HUDEP-2 (cell line): ENCODE measurements at regions not wholly inside any gene's neighbourhood (a gene's known extent, or its start where the extent isn't known, plus 50 kb on each side); places are given as distances from the start of the nearest gene placed in this dataset.
"Not testable (repeated sequence)": the region's sequence is repeated elsewhere in the genome, so short reads cannot be mapped to it uniquely, and the experiment has no call there.

ENCODE experiments used
- DNase-seq, 76 experiments: peaks; one replicate each; lab custom pipeline; 2025; ENCODE audit not compliant: unreplicated experiment in 76 of 76; lab: John Stamatoyannopoulos, UW

DNA sequence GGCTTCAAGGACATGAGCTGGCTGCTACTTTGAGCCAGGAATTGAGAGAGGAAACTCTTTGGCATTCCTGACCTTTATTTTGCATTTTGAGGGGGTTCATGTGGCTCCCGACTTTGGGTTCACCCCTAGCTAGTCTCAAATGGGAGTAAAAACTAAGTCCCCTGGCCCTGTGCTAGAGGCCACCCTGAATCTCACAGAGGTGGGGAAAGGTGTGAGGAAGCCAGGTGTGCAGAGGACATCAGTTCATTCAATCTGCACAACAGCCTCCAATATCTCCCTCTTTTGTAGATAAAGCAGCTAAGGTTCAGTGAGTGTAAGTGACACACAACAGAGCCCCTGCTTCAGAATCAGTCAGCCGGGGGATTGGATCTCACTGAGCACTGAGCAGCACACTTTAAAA lies 325.7 kb downstream of the DCDC2C start:
- DNase-seq = no peak

DNA sequence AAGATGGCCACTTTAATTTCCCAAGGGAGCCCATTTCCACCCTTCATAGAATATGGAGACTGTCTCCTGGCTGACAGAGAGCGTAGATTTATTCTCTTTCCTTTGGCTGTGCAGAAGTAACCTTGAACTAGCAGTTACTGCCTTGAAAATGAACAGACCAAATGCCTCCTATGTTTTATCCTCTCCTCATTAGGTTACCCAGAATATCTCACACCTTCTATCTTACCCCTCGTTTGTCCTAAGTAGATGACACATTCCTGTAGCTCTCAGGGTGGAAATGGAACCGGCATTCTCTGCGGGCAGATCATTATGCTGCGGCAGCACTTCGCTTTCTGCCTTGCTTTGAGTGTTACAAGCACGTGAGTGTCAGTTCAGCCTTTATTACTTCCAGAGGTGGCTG lies 336.5 kb downstream of the DCDC2C start:
- no peak for DNase-seq

DNA sequence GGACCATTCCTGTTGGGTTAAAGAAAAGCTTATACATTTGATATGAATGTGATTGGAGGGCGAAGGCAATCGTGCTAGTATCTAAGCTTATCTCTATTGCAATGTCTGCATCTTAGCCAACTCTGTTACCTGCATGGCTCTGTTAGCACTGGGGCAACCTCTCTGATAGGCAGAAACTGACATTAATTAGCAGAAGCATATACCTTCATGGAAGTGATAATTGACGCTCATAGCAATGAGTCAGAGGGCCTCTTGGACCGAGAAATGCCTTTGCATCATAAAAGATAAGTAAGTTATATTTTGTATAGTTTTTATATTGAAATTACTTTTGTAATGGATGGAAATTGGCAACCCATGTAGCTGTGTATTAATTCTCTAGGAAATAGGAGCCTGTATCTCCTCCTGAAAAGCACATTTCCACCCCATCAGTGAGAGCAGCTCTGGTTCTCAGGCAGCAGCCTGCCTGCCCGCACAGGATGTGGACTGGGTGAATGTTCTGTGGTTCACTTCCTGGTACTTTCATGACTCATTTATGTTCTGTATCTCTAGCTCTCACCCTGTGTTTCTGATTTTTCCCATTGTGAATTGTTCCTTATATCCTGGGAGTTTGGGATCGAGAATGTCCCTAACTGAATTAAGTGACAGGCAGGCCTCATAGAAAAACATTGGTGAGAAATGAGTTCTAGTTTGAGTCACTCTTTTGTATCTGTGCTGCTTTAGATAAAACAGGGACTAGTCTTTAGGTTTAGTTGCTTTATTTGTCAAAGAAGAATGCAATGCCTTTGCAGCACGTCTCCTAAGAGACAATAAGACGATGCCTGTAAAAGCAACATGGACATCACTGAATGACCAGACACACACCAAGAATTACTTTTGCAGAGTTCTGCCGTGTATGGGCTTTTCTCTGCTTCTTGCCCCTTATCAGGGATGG lies 344.9 kb downstream of the DCDC2C start:
- no peak for DNase-seq

DNA sequence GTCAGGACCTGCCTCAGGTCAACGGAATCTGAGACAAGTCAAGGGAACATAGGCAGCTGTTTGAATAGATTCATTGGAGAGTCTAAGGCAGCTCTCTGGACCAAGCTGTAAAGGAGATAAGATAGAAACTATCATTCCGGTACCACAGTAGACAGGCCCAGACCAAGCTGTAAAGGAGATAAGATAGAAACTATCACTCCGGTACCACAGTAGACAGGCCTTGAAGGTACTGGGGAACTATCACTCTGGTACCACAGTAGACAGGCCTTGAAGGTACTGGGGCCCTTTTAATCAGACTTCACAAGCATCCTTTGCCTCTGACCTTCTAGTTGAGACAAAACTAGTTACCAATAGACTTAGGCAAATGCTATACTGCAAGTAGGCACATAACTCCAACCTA lies 346.1 kb downstream of the DCDC2C start:
- no peak for DNase-seq

DNA sequence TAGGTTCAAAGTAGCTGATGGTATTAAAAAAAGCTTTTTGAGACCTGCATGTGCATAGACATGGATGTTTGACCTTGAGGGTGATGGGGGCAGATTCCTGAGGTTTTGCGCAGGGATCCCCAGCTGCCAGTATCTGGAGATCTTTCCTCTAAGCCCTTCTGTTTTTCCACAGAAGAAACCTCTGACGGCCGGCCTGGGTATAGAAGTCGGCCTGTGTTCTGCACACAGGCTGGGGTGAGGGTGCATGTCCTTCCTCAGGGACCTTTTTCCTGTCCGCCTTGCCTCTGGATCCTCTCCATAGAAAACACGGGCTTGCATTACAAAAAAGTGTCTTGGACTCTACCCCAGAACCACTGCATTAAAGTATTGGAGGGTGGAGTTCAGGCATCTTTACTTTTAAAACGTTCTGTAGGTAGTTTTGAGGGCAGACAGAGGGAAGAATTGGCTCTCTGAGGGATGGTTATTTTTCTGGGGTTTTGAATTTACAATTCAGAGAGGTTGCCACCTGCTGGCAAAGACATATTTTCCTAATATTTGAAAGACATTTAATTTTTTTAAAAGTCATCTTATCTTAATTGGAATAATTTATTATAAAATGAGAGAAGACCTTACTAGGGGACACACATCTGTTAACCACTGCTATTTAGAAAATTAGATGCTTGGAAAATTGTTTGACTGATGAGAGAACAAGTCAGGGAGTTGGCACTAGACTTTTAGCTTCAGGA lies 350.6 kb downstream of the DCDC2C start:
- no peak for DNase-seq

DNA sequence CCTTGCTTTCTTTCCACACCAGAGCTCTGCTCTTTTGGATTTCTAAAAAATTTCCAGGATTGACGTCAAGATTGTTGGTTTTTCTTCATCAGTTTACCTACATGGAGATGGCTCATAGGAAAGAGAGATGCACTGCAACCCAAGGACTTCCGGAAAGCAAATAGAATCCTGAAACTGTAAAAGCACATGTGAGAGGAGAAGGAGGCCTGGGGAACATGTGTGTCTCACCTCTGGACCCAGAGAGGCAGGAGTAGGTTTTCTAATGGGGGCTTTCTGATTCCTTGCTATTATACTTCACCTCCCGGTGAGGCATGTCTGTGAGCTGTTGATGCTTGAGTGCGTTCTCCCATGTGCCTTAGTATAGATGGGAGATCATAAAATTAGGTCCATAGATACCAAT lies 362.8 kb downstream of the DCDC2C start:
- DNase-seq = no peak

DNA sequence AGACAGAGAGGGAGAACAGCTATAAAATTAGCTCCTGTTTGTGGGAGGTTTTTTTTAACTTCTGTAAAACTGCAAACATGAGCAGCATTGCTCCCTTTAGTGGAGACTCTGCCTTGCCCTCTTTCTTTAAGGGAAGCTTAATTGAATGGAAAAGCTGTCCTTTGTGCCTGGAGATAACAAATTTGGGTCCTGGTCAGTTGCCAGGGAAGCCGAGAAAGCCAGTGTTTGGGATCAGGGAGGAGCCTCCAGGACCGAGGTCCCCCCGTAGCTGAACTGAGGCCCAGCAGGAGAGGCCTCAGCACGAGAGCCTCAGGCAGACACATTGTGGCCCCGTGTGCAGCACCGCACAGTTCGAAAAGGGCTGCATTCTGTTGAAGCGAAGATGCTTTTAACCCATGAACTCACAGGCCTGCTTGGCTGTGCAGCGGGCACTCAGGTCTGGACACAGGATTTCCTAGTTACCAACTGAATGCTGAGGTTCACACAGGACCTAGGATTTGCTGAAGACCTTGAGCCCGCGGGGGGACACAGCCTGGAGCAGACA lies 369.7 kb downstream of the DCDC2C start:
- DNase-seq = no peak

DNA sequence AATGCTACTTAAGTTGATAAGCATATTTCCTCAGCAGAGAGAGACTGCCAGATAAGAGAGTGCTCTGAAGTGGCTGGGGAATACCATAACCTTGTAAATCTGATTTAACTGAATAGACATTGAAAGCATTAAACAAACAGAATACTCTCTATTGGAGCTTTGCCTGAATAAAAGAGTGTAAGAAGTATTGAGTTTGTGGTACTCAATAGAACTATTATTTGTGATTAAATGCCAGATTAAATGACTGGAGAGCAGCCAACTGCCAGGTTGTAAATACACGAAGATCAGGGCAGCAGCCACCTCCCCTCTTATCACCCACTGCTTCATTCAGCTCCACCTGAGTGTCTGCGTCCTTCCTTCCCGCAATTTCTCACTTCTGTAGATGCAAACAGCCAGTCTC lies 373.6 kb downstream of the DCDC2C start:
- DNase-seq = no peak

DNA sequence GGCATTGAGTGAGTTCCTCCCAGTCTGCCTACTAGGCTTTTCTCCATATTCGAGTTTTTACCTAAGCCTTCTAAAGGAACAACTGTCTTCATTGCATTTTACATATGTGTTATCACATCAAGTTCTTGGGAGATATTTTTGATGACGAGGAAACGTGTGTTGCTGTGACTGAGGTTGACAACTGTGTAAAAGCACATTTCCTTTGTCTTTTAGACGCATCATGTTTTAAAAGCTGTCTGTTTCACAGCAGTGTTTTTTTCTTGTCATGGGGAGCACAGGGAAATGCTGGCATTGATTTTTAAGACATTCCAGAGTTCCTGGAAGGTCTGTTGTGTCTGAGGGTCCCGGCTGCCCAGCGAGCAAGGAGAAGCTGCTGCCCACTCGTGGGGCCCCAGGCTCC lies 381.8 kb downstream of the DCDC2C start:
- DNase-seq = no peak

DNA sequence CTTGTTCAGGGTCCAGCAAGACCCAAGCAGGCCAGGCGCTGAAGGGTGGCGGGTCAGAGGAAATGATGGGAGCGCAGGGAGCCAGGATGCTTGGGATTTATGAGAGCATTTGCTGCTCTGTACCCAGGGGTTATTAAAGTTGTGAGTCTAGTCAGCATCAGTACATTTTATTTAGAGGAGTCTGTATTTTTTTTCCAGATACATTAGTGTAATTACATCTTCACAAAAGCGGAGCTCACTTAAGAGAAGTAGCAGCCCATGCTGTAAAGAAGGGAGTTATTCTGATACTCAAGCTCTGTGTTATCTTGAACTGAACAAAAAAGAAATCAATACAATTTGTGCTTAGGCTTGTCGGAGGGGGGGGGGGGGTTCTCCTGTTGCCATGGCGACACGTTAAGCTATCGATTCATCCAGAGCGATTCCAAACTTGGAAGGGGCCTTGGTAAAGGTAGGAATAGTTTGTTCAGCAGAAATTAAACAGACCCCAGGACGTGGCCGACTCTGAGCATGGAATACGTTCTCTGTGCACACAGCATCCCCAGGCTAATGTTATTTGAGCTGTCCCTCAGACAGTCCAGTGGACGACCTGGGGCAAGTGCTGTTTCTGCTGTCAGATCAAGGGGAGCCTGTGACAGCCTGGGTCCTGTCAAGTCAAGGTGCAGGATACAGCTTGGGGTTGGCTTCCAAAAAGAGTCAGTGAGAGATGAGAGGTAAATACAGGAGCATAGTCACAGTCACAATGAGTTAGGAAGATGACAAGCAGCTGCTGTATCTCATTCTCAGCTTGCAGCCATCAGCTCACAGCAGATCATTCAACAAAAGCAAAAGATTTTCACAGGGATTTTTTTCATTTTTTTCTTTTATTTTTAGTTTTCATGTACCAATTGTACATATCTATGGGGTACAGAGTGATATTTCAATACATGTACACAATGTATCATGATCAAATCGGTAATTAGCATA lies 387.6 kb downstream of the DCDC2C start:
- DNase-seq = no peak

DNA sequence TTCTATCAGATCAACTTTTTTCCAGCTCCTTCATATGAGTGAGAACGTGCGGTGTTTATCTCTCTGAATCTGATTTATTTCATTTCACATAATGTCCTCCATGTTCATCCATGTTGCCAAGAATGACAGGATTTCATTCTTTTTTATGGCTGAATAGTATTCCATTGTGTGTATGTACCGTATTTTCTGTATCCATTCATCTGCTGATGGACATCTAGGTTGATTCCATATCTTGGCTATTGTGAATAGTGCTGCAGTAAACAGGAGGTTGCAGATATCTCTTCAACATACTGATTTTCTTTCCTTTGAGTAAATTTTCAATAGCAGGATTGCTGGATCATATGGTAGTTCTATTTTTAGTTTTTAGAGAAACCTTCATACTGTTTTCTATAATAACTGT lies 388.5 kb downstream of the DCDC2C start:
- DNase-seq = no peak

DNA sequence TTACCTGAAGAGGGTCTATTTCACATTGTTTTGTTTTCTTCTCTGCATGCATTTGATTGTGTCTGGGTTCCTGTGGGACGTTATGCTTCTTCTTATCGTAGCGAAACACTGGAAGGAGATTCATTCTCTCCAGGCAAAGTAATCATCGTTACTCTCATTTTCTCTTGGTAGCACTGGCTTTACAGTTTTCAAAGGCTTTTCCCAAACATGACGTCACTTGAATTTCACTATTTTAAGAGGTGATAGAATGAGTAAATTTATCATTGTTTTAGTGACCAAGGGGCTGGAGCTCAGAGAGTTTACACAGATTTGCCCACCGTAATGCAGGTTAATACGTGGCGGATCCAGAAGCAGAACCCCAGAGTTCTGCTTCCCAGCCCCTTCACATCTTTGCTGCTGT lies 391.4 kb downstream of the DCDC2C start:
- DNase-seq = no peak

DNA sequence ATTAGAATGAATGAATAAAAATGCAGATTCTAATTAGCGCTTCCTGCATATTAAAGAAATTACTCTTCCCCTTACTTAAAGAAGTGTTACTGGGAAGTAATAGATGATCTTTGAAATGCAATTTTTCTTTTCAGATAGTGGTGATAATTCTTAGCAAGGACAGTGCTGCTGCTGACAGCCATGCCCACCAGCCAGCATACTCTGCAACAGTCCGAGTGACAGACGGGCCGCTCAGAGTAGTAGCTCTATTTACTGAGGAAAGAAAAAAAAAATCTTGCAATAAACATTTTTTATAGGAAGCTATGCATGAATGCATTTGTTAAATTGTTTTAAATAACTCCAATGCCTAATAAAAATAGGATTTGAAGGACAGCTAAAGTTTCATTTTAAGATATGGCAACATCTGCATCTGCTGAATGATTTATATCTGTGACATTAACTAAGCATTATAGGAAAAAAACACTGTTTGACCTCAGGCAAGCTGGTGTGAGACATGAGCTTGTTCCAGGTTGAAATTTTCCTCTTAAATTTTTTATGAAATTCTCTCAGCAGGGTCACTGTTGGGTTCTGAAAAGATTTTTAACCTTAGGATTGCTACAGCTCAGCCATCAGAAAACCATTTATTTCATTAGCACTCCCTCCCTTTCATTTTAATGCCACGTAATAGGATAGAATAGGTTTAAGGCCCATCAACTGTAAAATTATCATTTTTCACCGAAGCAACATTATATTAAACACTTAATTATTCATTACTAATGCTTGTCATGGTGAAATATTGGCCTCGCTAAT lies 393.8 kb downstream of the DCDC2C start:
- DNase-seq = no peak

DNA sequence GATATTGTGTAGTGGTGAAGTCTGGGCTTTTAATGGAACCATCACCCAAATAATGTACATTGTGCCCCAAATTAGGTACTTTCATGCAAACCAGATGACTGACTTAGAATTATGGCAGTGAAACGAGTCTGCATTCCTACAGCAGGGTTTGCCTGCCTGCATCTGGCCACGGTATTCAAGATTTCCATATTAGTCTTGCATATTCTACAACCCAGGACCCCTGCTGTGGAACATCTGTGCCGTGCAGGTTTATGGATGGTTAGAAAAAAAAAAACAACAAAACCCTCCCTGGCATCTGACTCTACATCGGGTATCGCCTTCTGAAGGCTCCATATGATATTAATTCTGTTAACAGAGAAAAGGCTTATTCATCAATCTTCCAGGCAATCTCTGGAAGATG lies 394.8 kb downstream of the DCDC2C start:
- DNase-seq = no peak

DNA sequence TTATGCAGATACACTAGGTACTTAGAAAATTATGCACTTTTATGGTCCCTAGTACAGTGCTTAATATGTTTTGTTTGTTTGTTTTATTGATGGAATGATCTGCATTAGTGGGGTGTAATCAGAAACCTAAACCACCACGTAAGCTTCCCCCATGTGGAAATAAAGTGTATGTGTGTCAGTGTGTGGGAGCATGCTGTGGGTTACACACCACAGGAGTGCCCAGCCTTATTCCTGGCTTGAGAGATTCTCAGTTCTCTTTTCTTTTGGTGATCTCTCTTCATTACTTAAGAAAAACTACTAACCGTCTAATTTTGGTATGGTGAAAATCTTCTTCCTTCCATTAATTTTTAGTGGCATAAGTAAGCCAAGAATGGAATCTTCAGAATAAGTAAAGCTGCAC lies 398.6 kb downstream of the DCDC2C start:
- no peak for DNase-seq

DNA sequence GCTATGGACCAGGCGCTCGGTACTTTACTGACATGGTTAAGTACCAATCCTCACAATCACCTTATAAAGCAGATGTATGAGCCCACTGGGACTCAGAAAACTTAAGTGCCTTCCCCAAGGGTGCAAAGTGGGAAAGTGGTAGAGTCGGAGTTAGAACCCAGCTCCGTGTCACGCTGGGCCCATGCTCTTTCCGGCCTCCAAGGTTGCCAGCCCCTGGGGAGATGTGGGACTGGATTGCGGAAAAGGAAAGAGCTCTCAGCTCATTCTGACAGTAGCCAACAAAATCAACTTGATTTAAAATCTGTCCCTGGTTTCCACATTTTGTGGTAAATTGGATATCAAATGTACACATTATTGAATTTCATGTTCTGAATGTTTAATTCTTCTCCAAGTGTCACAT lies 403.8 kb downstream of the DCDC2C start:
- no peak for DNase-seq

DNA sequence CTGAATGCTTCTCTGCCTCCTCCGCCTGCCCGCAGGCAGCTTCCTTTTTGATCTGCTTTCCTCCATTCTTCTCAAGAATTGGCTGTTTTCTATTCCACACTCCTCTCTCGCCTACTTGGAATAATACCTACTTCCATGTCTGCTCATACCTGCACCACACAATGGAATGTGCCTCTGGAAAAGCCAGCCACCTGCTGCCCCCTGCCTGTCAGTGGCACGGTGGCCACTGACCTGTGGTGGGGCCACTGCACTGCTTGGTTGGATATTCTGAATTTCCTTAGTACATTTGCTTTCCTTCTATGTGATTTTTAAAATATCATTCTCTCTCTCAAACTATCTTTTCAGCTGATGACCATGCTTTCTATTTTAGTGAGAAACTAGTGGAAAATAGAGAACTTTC lies 406.9 kb downstream of the DCDC2C start:
- DNase-seq = no peak

DNA sequence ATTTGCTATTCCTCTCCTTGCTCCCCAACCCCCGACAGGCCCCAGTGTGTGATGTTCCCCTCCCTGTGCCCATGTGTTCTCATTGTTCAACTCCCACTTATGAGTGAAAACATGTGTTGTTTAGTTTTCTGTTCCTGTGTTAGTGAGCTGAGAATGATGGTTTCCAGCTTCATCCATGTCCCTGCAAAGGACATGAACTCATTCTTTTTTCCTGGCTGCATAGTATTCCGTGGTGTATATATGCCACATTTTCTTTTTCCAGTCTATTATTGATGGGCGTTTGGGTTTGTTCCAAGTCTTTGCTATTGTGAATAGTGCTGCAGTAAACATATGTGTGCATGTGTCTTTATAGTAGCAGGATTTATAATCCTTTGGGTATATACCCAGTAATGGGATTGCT lies 412.1 kb downstream of the DCDC2C start:
- DNase-seq = not testable (repeated sequence)

DNA sequence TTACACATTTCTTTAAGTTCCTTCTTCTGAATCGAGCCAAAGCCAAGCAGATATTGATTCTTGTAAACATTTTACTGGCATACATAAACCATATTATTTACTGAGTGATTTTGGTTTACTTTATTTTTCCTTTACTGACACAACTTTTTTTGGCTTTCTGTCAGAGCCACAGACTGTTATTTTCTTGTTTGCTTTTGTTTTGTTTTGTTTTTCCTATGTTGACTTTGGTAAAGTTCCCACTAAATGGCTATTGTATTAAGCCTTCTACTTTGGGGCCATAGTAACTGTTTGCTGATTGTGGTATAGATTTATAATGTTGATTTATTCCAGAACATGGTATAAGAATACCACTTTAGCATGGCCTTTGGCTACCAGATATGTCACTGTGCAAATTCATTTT lies 419.4 kb downstream of the DCDC2C start:
- no peak for DNase-seq

DNA sequence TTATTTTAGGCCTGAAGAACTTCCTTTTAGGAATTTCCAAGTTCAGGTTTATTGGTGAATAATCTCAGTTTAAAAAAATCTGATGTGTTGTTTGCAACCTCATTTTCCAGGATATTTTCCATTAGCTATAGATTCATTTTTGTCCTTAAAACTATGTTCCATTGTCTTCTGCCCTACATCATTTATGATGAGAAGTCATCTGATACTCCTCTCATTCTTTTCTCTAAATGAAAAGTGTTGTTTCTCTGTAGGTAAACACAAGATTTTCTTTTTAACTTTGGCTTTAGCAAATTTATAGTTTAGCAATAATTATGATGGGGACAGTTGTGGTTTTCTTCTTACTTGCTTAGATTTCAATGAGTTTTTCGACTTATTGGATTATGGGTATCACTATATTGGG lies 427.3 kb downstream of the DCDC2C start:
- no peak for DNase-seq
